ENCODE measurements at regions not wholly inside any gene's neighbourhood (a gene's known extent, or its start where the extent isn't known, plus 50 kb on each side); places are given as distances from the start of the nearest gene placed in this dataset.

DNA sequence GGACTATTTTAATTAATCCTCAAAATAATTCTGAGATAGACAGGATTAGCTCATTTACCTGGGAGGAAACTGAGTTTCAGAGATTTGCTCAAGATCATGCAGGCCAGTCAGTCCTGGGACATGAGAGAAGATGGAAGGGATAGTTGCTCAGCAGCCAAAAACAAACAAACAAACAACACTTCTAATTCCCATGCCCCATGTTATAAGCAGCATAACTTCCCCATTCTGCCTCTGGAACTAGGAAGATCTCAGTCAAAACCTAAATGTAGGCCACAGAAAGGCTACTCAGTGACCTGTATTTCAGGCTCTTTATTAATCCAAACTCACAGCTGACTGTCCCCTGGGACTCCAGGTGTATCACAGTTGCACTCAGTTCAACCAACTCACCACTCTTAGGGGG, 489.2 kb upstream of the NBEA start:
- Histone ChIP-seq H3K4me2 (replicated peaks; ENCODE audit: extremely low read depth, low read length, poor library complexity, severe bottlenecking) (no peak overlapping the region), H3K27ac (ENCODE audit: low read depth in 1 of 2, low read length in 2 of 2) (no peak overlapping the region), H3K36me3 (replicated peaks in 1 of 2; ENCODE audit: control insufficient read depth in 1 of 2, insufficient read depth in 2 of 2, low read length in 2 of 2) (no peaks in the 10 kb centered on the region), H3K9ac (ENCODE audit: insufficient read depth, low read length, poor library complexity, severe bottlenecking) (no peak overlapping the region), H3K27me3 (ENCODE audit: control insufficient read depth in 2 of 2, insufficient read depth in 2 of 2, low read length in 2 of 2) (no peaks in the 10 kb centered on the region), H2AFZ (ENCODE audit: insufficient read depth, low read depth, low read length, poor library complexity, severe bottlenecking) (no peak overlapping the region), H3K4me1 (ENCODE audit: control insufficient read depth in 1 of 2, insufficient read depth in 2 of 2, low read length in 2 of 2) (no peaks in the 10 kb centered on the region), H3K4me3 (replicated peaks in 1 of 3; ENCODE audit: low read depth in 2 of 3, low read length in 3 of 3) (no peak overlapping the region), H3K9me3 (replicated peaks in 1 of 2; ENCODE audit: control insufficient read depth in 1 of 2, insufficient read depth in 1 of 2, low read length in 2 of 2) (peaks cover 11 to 18% of the 10 kb centered on the region in 2 donors), H3K79me2 (ENCODE audit: insufficient read depth, low read length) (no peaks in the 10 kb centered on the region), H4K20me1 (ENCODE audit: insufficient read depth, low read length) (no peaks in the 10 kb centered on the region)
- peaks cover 2 to 17% (median 8%) of the 10 kb centered on the region in 7 donors for H3K9me3 Mint-ChIP-seq
- H3K4me1 Mint-ChIP-seq: no peaks in the 10 kb centered on the region
- intact Hi-C loops (cut with micrococcal nuclease): no loop called here
- TF ChIP-seq, protein P1, sequence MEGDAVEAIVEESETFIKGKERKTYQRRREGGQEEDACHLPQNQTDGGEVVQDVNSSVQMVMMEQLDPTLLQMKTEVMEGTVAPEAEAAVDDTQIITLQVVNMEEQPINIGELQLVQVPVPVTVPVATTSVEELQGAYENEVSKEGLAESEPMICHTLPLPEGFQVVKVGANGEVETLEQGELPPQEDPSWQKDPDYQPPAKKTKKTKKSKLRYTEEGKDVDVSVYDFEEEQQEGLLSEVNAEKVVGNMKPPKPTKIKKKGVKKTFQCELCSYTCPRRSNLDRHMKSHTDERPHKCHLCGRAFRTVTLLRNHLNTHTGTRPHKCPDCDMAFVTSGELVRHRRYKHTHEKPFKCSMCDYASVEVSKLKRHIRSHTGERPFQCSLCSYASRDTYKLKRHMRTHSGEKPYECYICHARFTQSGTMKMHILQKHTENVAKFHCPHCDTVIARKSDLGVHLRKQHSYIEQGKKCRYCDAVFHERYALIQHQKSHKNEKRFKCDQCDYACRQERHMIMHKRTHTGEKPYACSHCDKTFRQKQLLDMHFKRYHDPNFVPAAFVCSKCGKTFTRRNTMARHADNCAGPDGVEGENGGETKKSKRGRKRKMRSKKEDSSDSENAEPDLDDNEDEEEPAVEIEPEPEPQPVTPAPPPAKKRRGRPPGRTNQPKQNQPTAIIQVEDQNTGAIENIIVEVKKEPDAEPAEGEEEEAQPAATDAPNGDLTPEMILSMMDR (IDR thresholded peaks at IDR 0.05): no peak
- H3K36me3 Mint-ChIP-seq: no peaks in the 10 kb centered on the region
- no peak overlapping the region for H3K27ac Mint-ChIP-seq
- no peak for DNase-seq
- H3K4me3 Mint-ChIP-seq: no peak overlapping the region
- H3K27me3 Mint-ChIP-seq (ENCODE audit: low read depth in 3 of 3): peaks cover 0 to 1% (median 0%) of the 10 kb centered on the region in 3 donors

DNA sequence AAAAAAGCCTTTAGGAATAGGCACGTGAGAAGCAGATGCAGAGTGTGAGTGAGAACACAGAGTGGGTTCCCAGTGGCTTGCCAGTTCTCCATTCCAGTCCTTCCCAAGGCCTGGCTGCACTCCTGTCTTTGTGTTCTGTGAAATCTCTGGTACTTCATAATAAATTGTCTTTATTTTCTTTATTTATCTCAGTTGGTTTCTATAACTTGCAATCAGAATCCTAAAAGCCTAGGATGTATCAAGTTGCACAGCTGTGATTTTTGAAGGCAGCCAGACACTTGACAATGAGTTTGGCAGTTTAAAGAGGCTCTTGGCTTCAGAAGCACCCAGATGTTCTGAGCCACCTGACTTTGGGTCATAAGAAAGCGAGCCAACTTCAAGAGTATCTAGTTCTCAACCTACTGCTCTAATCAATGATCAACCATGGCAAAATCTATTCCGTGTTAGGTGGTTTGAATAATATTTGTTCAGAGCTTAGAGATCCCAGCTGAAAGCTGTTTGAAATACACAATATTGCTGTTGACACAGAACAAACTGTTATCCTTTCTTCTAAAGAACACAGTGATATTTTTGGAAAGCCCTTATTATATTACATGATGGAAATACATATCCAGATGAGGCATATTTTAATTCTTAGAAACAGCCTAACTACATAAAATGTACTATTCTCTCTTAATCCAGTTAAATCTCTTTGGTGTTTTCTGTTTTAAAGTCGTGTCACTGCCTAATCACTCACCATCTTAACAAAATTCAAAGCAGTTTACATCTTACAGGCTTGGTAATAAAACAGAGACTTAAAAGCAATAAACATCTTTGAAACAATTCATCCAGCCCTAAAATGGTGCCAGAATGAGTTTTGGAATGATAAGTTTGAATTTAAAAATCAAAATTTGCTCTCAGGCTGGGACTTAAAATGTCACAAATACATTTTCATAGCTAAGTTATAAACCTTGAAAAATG, 483.0 kb upstream of the NBEA start:
- H3K4me1 ChIP-seq (ENCODE audit: control insufficient read depth in 1 of 2, insufficient read depth in 2 of 2, low read length in 2 of 2): no peaks in the 10 kb centered on the region
- no peak overlapping the region for H3K4me3 Mint-ChIP-seq
- H4K20me1 ChIP-seq (ENCODE audit: insufficient read depth, low read length): no peaks in the 10 kb centered on the region
- no peaks in the 10 kb centered on the region for H3K36me3 ChIP-seq (replicated peaks in 1 of 2; ENCODE audit: control insufficient read depth in 1 of 2, insufficient read depth in 2 of 2, low read length in 2 of 2)
- DNase-seq: no peak
- intact Hi-C loops (cut with micrococcal nuclease): no loop called here
- H3K9ac ChIP-seq (ENCODE audit: insufficient read depth, low read length, poor library complexity, severe bottlenecking): no peak overlapping the region
- H3K27me3 Mint-ChIP-seq (ENCODE audit: low read depth in 3 of 3): peaks cover 0 to 1% (median 0%) of the 10 kb centered on the region in 3 donors
- no peak overlapping the region for H3K4me3 ChIP-seq (replicated peaks in 1 of 3; ENCODE audit: low read depth in 2 of 3, low read length in 3 of 3)
- no peak overlapping the region for H2AFZ ChIP-seq (ENCODE audit: insufficient read depth, low read depth, low read length, poor library complexity, severe bottlenecking)
- no peaks in the 10 kb centered on the region for H3K4me1 Mint-ChIP-seq
- no peak overlapping the region for H3K4me2 ChIP-seq (replicated peaks; ENCODE audit: extremely low read depth, low read length, poor library complexity, severe bottlenecking)
- H3K27me3 ChIP-seq (ENCODE audit: control insufficient read depth in 2 of 2, insufficient read depth in 2 of 2, low read length in 2 of 2): no peaks in the 10 kb centered on the region
- 80% methylated on average over 1 of the region's 4 CpGs for WGBS (ENCODE audit: insufficient coverage)
- TF ChIP-seq, protein P1 (IDR thresholded peaks at IDR 0.05): no peak
- H3K9me3 ChIP-seq (replicated peaks in 1 of 2; ENCODE audit: control insufficient read depth in 1 of 2, insufficient read depth in 1 of 2, low read length in 2 of 2): peaks cover 23 to 27% of the 10 kb centered on the region in 2 donors
- H3K27ac ChIP-seq (ENCODE audit: low read depth in 1 of 2, low read length in 2 of 2): no peak overlapping the region
- H3K9me3 Mint-ChIP-seq: peaks cover 2 to 17% (median 8%) of the 10 kb centered on the region in 7 donors
- no peaks in the 10 kb centered on the region for H3K36me3 Mint-ChIP-seq
- no peaks in the 10 kb centered on the region for H3K79me2 ChIP-seq (ENCODE audit: insufficient read depth, low read length)
- no peak overlapping the region for H3K27ac Mint-ChIP-seq
